CD4-positive, CD25-positive, alpha-beta regulatory T cell (primary cell): ENCODE measurements at regions not wholly inside any gene's neighbourhood (a gene's known extent, or its start where the extent isn't known, plus 50 kb on each side); places are given as distances from the start of the nearest gene placed in this dataset.

Experiments
- ATAC-seq, 2 donors: fragments of 150-1000 bp; cut with Tn5 transposase; one replicate each; pipeline ENCODE4 v1.10.0; 2021; ENCODE audit warnings: low read depth in 2 of 2, moderate number of reproducible peaks in 2 of 2, moderate library complexity in 1 of 2
- DNase-seq, 3 donors: peaks; one replicate each; pipeline versions ENCODE4 v3.0.0 to v3.0.0-alpha.2; 2012 to 2022; ENCODE audit warnings: mixed read lengths in 1 of 3
- H3K27ac ChIP-seq: one replicate; pipeline ENCODE4 v1.7.0; 2013; ENCODE audit warnings: mild to moderate bottlenecking, low read length; ENCODE audit not compliant: insufficient read depth, poor library complexity, severe bottlenecking
- H3K27me3 ChIP-seq: one replicate; pipeline ENCODE4 v1.7.0; 2013; ENCODE audit warnings: low read length; ENCODE audit not compliant: control insufficient read depth, insufficient read depth
- H3K36me3 ChIP-seq: one replicate; pipeline ENCODE4 v1.7.0; 2013; ENCODE audit warnings: mild to moderate bottlenecking, low read length, moderate library complexity; ENCODE audit not compliant: control insufficient read depth, insufficient read depth
- H3K4me1 ChIP-seq: 2 replicates; pipeline ENCODE4 v1.7.0; 2013; ENCODE audit warnings: mild to moderate bottlenecking, low read length; ENCODE audit not compliant: insufficient read depth, control insufficient read depth, poor library complexity, severe bottlenecking
- H3K4me3 ChIP-seq: one replicate; pipeline ENCODE4 v1.7.0; 2013; ENCODE audit warnings: low read depth, mild to moderate bottlenecking, low read length, moderate library complexity
- H3K9me3 ChIP-seq, 2 experiments: 1 replicate in 1 of 2; 2 replicates in 1 of 2; pipeline ENCODE4 v1.7.0; 2013; ENCODE audit warnings: low read length in 2 of 2, mild to moderate bottlenecking in 1 of 2, moderate library complexity in 1 of 2; ENCODE audit not compliant: control insufficient read depth in 2 of 2
- H3K27ac Mint-ChIP-seq, 3 donors: one replicate each; pipeline ENCODE4 v1.8.0; 2020 to 2022; ENCODE audit warnings: mild to moderate bottlenecking in 3 of 3, mixed read lengths in 3 of 3, moderate library complexity in 2 of 3
- H3K27me3 Mint-ChIP-seq: one replicate; pipeline ENCODE4 v1.8.0; 2022; ENCODE audit warnings: mild to moderate bottlenecking, mixed read lengths
- H3K36me3 Mint-ChIP-seq: one replicate; pipeline ENCODE4 v1.8.0; 2020; ENCODE audit warnings: mixed read lengths
- H3K4me1 Mint-ChIP-seq, 4 donors: one replicate each; pipeline ENCODE4 v1.8.0; 2020 to 2022; ENCODE audit warnings: mixed read lengths in 4 of 4, mild to moderate bottlenecking in 1 of 4
- H3K4me3 Mint-ChIP-seq, 4 donors: one replicate each; pipeline ENCODE4 v1.8.0; 2020 to 2022; ENCODE audit warnings: mild to moderate bottlenecking in 4 of 4, mixed read lengths in 4 of 4, moderate library complexity in 3 of 4
- H3K9me3 Mint-ChIP-seq, 7 donors: one replicate each; pipeline ENCODE4 v1.8.0; 2020 to 2022; ENCODE audit warnings: mixed read lengths in 7 of 7, mild to moderate bottlenecking in 3 of 7, moderate library complexity in 2 of 7

DNA sequence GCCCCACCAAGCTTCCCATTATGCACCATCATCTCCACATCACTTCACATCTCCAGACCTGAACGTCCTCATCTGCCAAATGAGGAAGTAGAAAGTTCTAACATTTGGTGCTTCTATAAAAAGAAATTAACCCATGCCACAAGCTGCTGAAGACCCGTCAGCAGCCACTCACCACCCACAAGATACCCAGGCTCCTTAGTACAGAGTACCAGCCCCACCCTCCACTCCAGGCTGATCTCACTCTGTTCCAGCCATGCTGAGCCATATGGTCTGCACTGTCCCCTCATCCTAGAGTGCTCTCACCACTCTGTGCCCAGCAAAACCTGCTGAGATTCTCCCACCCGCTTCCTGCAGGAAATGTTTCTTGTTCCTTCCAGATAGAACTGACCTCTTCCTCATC is 240.8 kb upstream of the PPARGC1A start:
- Histone ChIP-seq H3K9me3 (no peaks in the 10 kb centered on the region), H3K4me1 (no peaks in the 10 kb centered on the region), H3K27me3 (no peaks in the 10 kb centered on the region), H3K4me3 (no peak overlapping the region), H3K27ac (no peak overlapping the region), H3K36me3 (no peaks in the 10 kb centered on the region)
- no peaks in the 10 kb centered on the region for H3K36me3 Mint-ChIP-seq
- no peaks in the 10 kb centered on the region for H3K4me1 Mint-ChIP-seq
- no peak overlapping the region for H3K4me3 Mint-ChIP-seq
- no peak for ATAC-seq
- H3K27me3 Mint-ChIP-seq: no peaks in the 10 kb centered on the region
- no peak overlapping the region for H3K27ac Mint-ChIP-seq
- DNase-seq: no peak
- peaks cover 0 to 7% (median 4%) of the 10 kb centered on the region in 7 donors for H3K9me3 Mint-ChIP-seq

DNA sequence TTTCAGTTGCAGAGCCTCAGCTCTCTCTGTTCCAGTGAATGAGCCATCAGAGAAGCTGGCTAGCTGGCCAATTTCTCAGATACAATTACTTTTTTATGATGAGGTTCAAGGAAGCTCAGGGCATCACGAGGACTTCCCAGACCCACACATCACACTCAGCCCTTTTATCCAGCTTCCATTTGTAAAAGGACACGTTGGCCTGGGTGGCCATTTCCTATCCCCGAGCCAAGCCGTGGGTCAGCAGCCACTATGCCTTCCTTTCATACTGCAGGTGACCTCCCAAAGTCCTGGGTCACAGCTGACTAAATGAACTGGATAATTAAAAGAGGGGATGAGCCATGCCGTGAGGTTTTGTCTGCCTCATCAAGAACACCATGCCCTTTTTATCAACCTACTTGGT is 236.9 kb upstream of the PPARGC1A start:
- Mint-ChIP-seq H3K4me3 (no peak overlapping the region), H3K27ac (no peak overlapping the region), H3K4me1 (no peaks in the 10 kb centered on the region), H3K36me3 (no peaks in the 10 kb centered on the region), H3K27me3 (no peaks in the 10 kb centered on the region), H3K9me3 (peaks cover 0 to 7% (median 4%) of the 10 kb centered on the region in 7 donors)
- ATAC-seq (no peak), DNase-seq (no peak)
- no peaks in the 10 kb centered on the region for H3K9me3 ChIP-seq
- no peaks in the 10 kb centered on the region for H3K4me1 ChIP-seq
- no peaks in the 10 kb centered on the region for H3K27me3 ChIP-seq
- no peak overlapping the region for H3K27ac ChIP-seq
- no peak overlapping the region for H3K4me3 ChIP-seq
- no peaks in the 10 kb centered on the region for H3K36me3 ChIP-seq

DNA sequence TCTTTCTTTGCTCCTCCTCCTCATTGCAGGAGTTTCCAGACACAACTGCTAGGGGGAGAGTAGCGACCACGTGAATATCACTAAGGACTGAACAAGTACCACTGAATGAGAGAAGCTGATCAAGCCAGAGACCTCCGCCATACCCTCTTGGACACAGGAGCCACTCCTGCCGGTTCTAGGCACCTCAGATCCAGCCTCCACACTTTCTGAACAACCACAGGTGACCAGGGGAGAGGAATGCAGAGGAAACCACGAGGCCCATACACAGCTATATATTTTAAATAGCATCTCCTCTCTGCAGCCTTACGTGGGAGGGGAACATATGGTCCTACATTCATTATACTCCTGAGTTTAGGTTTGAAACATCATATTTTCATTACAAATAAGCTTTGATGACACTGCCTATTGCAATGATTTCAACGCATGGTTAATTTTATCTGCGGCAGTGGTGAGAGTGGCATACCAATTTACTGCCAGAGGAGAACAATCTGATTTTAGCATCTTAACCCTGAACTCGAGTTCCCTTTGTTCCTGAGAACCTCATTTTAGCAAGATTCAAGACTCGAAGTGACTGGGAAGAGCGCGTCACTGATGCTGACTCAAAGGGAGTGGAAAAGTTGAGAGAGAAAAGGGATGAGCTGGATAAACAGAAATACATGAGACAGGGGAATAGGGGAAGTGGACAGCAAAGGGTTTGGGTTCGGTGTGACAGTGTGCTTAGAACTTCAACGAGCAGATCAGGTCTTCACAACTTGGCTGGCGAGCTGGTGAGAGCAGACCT is 231.7 kb upstream of the PPARGC1A start:
- H3K9me3 Mint-ChIP-seq: peaks cover 0 to 8% (median 0%) of the 10 kb centered on the region in 7 donors
- no peaks in the 10 kb centered on the region for H3K9me3 ChIP-seq
- no peaks in the 10 kb centered on the region for H3K4me1 Mint-ChIP-seq
- H3K27me3 ChIP-seq: no peaks in the 10 kb centered on the region
- no peak for DNase-seq
- no peak overlapping the region for H3K27ac ChIP-seq
- no peak overlapping the region for H3K4me3 ChIP-seq
- no peak overlapping the region for H3K4me3 Mint-ChIP-seq
- no peaks in the 10 kb centered on the region for H3K36me3 Mint-ChIP-seq
- H3K4me1 ChIP-seq: no peaks in the 10 kb centered on the region
- no peaks in the 10 kb centered on the region for H3K36me3 ChIP-seq
- no peak for ATAC-seq
- no peaks in the 10 kb centered on the region for H3K27me3 Mint-ChIP-seq
- H3K27ac Mint-ChIP-seq: no peak overlapping the region

DNA sequence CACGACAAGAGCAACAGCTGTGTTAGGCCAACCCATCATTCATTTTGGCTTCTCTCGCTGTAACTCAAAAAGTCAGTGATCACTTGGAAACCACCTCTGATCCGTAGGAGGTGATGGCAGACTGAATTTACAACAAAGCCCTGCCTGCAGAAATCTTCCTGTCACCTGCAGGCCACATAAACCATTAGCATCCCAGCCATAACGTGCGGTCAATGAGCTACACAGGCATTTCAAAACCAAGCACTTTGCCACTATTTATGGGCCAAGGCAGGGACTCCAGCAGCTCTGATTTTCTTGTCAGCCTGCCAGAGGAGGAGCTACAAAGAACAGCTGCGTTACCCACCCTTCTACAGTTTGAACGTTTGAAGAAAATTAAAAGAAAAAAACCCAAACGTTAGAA is 228.1 kb upstream of the PPARGC1A start:
- no peaks in the 10 kb centered on the region for H3K36me3 Mint-ChIP-seq
- Histone ChIP-seq H3K4me1 (no peaks in the 10 kb centered on the region), H3K9me3 (no peaks in the 10 kb centered on the region), H3K27ac (no peak overlapping the region), H3K36me3 (no peaks in the 10 kb centered on the region), H3K27me3 (no peaks in the 10 kb centered on the region), H3K4me3 (no peak overlapping the region)
- H3K27me3 Mint-ChIP-seq: no peaks in the 10 kb centered on the region
- no peaks in the 10 kb centered on the region for H3K4me1 Mint-ChIP-seq
- no peak for DNase-seq
- H3K27ac Mint-ChIP-seq: no peak overlapping the region
- H3K4me3 Mint-ChIP-seq: no peak overlapping the region
- peaks cover 0 to 6% (median 0%) of the 10 kb centered on the region in 7 donors for H3K9me3 Mint-ChIP-seq
- no peak for ATAC-seq

DNA sequence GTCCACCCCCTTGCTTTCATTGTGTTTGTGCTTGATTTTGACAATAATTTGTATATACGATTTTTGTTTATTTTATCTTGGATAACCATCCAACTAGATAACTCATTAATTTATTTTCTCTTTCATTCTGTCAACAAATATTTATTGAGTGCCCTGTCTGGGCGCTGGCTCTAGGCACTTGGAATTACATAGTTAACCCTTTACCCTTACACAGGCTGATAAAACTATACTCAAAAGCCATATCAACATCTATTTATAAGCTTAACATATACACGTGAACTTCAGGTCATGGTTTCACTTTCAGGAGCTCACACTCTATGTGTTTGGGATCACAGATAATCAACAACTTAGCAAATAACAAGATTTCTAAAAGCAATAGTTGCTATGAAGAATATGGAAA is 226.3 kb upstream of the PPARGC1A start:
- H3K36me3 ChIP-seq: no peaks in the 10 kb centered on the region
- no peaks in the 10 kb centered on the region for H3K36me3 Mint-ChIP-seq
- no peaks in the 10 kb centered on the region for H3K4me1 ChIP-seq
- H3K4me1 Mint-ChIP-seq: no peaks in the 10 kb centered on the region
- no peaks in the 10 kb centered on the region for H3K9me3 ChIP-seq
- H3K27ac Mint-ChIP-seq: no peak overlapping the region
- H3K4me3 Mint-ChIP-seq: no peak overlapping the region
- no peaks in the 10 kb centered on the region for H3K27me3 Mint-ChIP-seq
- H3K27ac ChIP-seq: no peak overlapping the region
- no peak overlapping the region for H3K4me3 ChIP-seq
- peaks cover 0 to 7% (median 1%) of the 10 kb centered on the region in 7 donors for H3K9me3 Mint-ChIP-seq
- DNase-seq: no peak
- no peaks in the 10 kb centered on the region for H3K27me3 ChIP-seq
- ATAC-seq: no peak

DNA sequence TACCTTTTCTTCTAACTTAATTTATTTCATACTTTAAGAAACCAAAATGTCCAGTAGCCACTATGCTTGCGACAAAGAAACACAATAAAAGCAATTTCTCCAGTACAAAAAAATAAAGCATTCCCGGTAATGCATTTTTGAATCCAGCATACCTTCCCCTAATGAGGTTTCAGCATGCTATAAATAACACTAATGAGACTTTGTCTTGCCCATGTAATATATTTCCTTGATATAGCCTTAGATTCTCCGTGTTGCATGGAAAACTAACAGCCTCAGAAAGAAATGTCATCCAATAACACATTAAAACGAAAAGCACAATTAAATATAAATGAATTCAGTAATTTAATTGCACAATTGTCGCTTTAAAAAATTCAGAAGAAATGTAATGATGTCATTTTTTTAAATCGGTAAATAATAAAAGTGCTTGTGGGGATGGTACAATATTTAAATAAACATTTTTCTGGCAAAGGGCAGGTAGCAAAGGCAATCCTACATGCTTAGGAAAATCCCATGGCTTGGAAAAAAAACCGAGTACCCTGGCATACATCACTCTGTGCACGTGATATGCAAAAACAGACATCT is 225.2 kb upstream of the PPARGC1A start:
- DNase-seq (no peak), ATAC-seq (no peak)

DNA sequence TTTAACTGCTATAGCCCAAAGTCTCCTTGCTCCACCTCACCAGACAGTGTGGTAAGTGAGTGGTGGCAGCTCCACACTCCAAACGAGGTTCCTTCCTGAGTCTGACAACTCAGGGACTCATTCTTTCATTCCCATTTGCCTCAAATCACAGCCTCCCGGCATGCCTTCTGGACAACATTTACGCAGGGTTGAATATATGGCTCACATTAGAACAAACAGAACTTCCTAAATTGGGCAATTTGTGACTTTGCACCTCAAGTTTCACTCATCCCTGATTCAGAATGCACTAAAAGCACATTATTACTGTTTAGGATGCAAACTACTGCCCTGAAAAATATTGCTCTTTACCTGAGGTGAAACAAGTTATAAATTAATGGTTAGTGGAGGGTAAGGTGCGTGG is 224.6 kb upstream of the PPARGC1A start:
- no peak overlapping the region for H3K27ac Mint-ChIP-seq

More for the DNA sequence above, 225.2 kb upstream of the PPARGC1A start:
- H3K4me3 ChIP-seq: no peak overlapping the region
- H3K9me3 ChIP-seq: no peaks in the 10 kb centered on the region
- no peaks in the 10 kb centered on the region for H3K36me3 ChIP-seq
- Mint-ChIP-seq H3K9me3 (peaks cover 0 to 7% (median 1%) of the 10 kb centered on the region in 7 donors), H3K27ac (no peak overlapping the region), H3K4me3 (no peak overlapping the region), H3K36me3 (no peaks in the 10 kb centered on the region), H3K27me3 (no peaks in the 10 kb centered on the region), H3K4me1 (no peaks in the 10 kb centered on the region)
- H3K27me3 ChIP-seq: no peaks in the 10 kb centered on the region
- H3K27ac ChIP-seq: no peak overlapping the region
- H3K4me1 ChIP-seq: no peaks in the 10 kb centered on the region

DNA sequence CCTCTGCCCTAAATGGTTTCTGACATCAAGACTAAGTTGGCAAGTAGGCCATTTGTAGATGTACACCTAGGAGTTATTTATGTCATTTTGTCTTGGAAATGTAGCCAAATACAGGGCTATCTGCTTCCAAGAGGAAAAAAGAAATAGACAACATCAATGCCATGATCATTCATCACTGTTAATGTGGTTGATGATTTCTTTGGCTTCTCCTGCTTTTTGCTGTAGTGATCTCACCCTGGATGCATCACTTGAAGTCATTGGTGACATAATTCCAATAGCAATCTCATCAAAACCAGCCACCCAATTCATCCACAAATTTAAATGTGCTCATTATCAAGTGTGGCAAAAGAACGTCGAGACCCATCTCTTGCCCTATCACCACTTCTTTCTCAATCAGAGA is 222.6 kb upstream of the PPARGC1A start:
- Mint-ChIP-seq H3K27ac (no peak overlapping the region), H3K36me3 (no peaks in the 10 kb centered on the region), H3K4me1 (no peaks in the 10 kb centered on the region), H3K27me3 (no peaks in the 10 kb centered on the region), H3K9me3 (peaks cover 0 to 7% (median 2%) of the 10 kb centered on the region in 7 donors), H3K4me3 (no peak overlapping the region)
- H3K27ac ChIP-seq: no peak overlapping the region
- no peaks in the 10 kb centered on the region for H3K36me3 ChIP-seq
- no peaks in the 10 kb centered on the region for H3K27me3 ChIP-seq
- no peaks in the 10 kb centered on the region for H3K4me1 ChIP-seq
- H3K9me3 ChIP-seq: no peaks in the 10 kb centered on the region
- ATAC-seq: no peak
- no peak overlapping the region for H3K4me3 ChIP-seq
- DNase-seq: no peak

More for the DNA sequence above, 224.6 kb upstream of the PPARGC1A start:
- no peaks in the 10 kb centered on the region for H3K4me1 Mint-ChIP-seq
- Histone ChIP-seq H3K27me3 (no peaks in the 10 kb centered on the region), H3K4me3 (no peak overlapping the region), H3K27ac (no peak overlapping the region), H3K4me1 (no peaks in the 10 kb centered on the region), H3K9me3 (no peaks in the 10 kb centered on the region), H3K36me3 (no peaks in the 10 kb centered on the region)
- no peaks in the 10 kb centered on the region for H3K36me3 Mint-ChIP-seq
- DNase-seq: no peak
- ATAC-seq: no peak
- H3K9me3 Mint-ChIP-seq: peaks cover 0 to 7% (median 2%) of the 10 kb centered on the region in 7 donors
- no peak overlapping the region for H3K4me3 Mint-ChIP-seq
- H3K27me3 Mint-ChIP-seq: no peaks in the 10 kb centered on the region
